OCI-LY3 (cell line): ENCODE measurements at regions not wholly inside any gene's neighbourhood (a gene's known extent, or its start where the extent isn't known, plus 50 kb on each side); places are given as distances from the start of the nearest gene placed in this dataset.

Experiments
- H2AFZ ChIP-seq: fragments of 200-600, 300-600 bp; shearing (Covaris generic); 2 replicates; pipeline ENCODE4 v1.6.0; 2014; ENCODE audit warnings: antibody characterized with exemption, low read depth, low read length
- H3K27ac ChIP-seq: fragments of 200-600, 300-600 bp; sonication (generic); 2 replicates; pipeline ENCODE4 v1.5.1; 2014; ENCODE audit warnings: mild to moderate bottlenecking, low read length, moderate library complexity, mixed read lengths
- H3K27me3 ChIP-seq: fragments of 200-600, 300-600 bp; sonication (generic); 2 replicates; pipeline ENCODE4 v1.6.1; 2014; ENCODE audit warnings: low read depth, low read length, mixed read lengths
- H3K36me3 ChIP-seq: fragments of 200-600, 300-600 bp; sonication (generic); replicated peaks from 2 replicates; pipeline ENCODE3; 2014; ENCODE audit warnings: low read depth, low read length, mixed read lengths
- H3K4me1 ChIP-seq: fragments of 300-600, 200-600 bp; sonication (generic); 2 replicates; pipeline ENCODE4 v1.6.1; 2014; ENCODE audit warnings: low read length, mixed read lengths
- H3K4me2 ChIP-seq: fragments of 200-600, 300-600 bp; sonication (generic); 2 replicates; pipeline ENCODE4 v1.6.1; 2014; ENCODE audit warnings: low read length, mixed read lengths
- H3K4me3 ChIP-seq: fragments of 300-600, 200-600 bp; sonication (generic); 2 replicates; pipeline ENCODE4 v1.5.1; 2014; ENCODE audit warnings: antibody characterized with exemption, mild to moderate bottlenecking, low read length, moderate library complexity
- H3K79me2 ChIP-seq: fragments of 300-600, 200-600 bp; shearing (Covaris generic); 2 replicates; pipeline ENCODE4 v1.6.1; 2014; ENCODE audit warnings: mild to moderate bottlenecking, low read length, mixed read lengths
- H3K9ac ChIP-seq: fragments of 300-600, 200-600 bp; shearing (Covaris generic); 2 replicates; pipeline ENCODE4 v1.6.0; 2014; ENCODE audit warnings: mild to moderate bottlenecking, low read length, moderate library complexity
- H3K9me3 ChIP-seq: fragments of 200-600, 300-600 bp; shearing (Covaris generic); 2 replicates; pipeline ENCODE4 v1.6.1; 2014; ENCODE audit warnings: low read length, mixed read lengths; ENCODE audit not compliant: insufficient read depth
- H4K20me1 ChIP-seq: fragments of 200-600, 300-600 bp; sonication (generic); 2 replicates; pipeline ENCODE4 v1.6.1; 2016; ENCODE audit warnings: low read length, mixed read lengths; ENCODE audit not compliant: insufficient read depth
- EZH2phosphoT487 ChIP-seq: fragments of 200-600 bp; shearing (Covaris generic); IDR thresholded peaks from 2 replicates; pipeline ENCODE4 v1.6.1; 2018; ENCODE audit warnings: antibody characterized with exemption, mixed run types, low read depth
- TF ChIP-seq, protein P1 (sequence below): fragments of 200-600, 300-600 bp; sonication (generic); IDR thresholded peaks from 2 replicates; pipeline ENCODE4 v1.5.1; 2014; ENCODE audit warnings: antibody characterized with exemption, low read length, low read depth

GRCh38 chr11:8775734-8776133 is 93.1 kb downstream of the RPL27A start:
- Histone ChIP-seq H3K79me2 (no peaks in the 10 kb centered on the region), H3K27ac (no peak overlapping the region), H3K4me2 (no peak overlapping the region), H4K20me1 (no peaks in the 10 kb centered on the region), H3K27me3 (no peaks in the 10 kb centered on the region), H3K9ac (no peak overlapping the region), H3K9me3 (no peaks in the 10 kb centered on the region), H3K36me3 (no peaks in the 10 kb centered on the region), H3K4me1 (peaks cover 33% of the 10 kb centered on the region), H3K4me3 (no peak overlapping the region), H2AFZ (no peak overlapping the region)
- no peak for TF ChIP-seq EZH2phosphoT487

GRCh38 chr11:8776209-8776608 is 93.6 kb downstream of the RPL27A start:
- H4K20me1 ChIP-seq, result no peaks in the 10 kb centered on the region
- H3K9me3 ChIP-seq, result no peaks in the 10 kb centered on the region
- no peaks in the 10 kb centered on the region for H3K36me3 ChIP-seq
- no peak overlapping the region for H2AFZ ChIP-seq
- H3K9ac ChIP-seq, result no peak overlapping the region
- H3K79me2 ChIP-seq, result no peaks in the 10 kb centered on the region
- TF ChIP-seq, protein P1, sequence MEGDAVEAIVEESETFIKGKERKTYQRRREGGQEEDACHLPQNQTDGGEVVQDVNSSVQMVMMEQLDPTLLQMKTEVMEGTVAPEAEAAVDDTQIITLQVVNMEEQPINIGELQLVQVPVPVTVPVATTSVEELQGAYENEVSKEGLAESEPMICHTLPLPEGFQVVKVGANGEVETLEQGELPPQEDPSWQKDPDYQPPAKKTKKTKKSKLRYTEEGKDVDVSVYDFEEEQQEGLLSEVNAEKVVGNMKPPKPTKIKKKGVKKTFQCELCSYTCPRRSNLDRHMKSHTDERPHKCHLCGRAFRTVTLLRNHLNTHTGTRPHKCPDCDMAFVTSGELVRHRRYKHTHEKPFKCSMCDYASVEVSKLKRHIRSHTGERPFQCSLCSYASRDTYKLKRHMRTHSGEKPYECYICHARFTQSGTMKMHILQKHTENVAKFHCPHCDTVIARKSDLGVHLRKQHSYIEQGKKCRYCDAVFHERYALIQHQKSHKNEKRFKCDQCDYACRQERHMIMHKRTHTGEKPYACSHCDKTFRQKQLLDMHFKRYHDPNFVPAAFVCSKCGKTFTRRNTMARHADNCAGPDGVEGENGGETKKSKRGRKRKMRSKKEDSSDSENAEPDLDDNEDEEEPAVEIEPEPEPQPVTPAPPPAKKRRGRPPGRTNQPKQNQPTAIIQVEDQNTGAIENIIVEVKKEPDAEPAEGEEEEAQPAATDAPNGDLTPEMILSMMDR, result no peak
- TF ChIP-seq EZH2phosphoT487, result no peak
- H3K27me3 ChIP-seq, result no peaks in the 10 kb centered on the region
- H3K27ac ChIP-seq, result no peak overlapping the region
- H3K4me1 ChIP-seq, result peaks cover 33% of the 10 kb centered on the region
- H3K4me2 ChIP-seq, result no peak overlapping the region
- H3K4me3 ChIP-seq, result no peak overlapping the region

DNA sequence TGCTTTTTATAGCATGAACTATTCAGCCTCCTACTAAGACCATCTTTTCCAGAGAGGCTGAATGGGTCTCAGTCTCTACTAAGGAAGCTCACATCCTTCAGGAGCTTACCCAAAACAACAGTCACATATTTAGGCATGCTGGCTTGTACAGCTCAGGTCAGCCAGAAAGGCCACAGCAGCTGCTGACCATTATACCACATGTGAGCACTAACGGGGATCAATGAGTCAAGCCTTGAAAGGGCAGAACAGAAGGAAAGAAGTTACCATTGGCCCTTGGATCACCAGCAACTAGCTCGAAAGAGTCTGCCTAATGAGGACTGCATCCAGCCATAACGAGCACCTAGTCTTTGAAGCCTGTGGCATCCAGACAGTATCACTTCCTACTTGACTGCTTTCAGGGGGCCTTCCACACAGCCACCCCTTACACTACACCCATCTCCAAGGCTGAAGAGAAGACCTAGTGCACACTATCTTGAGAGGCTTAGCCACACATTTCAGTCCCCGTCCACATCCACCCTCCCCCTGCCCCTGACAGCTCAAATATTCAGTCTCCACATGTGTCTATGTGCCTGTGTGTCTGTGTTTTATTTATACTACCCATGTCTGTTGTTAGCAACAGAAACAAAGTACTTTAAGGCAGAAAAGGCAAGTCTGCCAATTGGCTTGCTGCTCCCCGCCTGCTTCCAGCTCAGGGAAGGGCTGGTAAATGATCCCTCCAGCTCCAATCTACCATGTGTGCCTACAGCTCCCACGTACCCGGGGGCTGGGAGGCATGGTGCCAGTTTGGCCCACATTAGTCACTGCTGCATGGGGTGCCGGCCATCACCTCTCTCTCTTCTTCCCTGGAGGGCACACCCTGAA is 95.5 kb downstream of the RPL27A start:
- Histone ChIP-seq H3K4me2 (peak overlapping the region; percentile 56), H3K36me3 (no peaks in the 10 kb centered on the region), H2AFZ (no peak overlapping the region), H3K9ac (no peak overlapping the region), H4K20me1 (no peaks in the 10 kb centered on the region), H3K27me3 (no peaks in the 10 kb centered on the region), H3K9me3 (no peaks in the 10 kb centered on the region), H3K27ac (no peak overlapping the region), H3K79me2 (no peaks in the 10 kb centered on the region), H3K4me1 (peaks cover 33% of the 10 kb centered on the region), H3K4me3 (0 out of 2 replicates have a peak overlapping the region, but pooled peaks have one; percentile 1)
- no peak for TF ChIP-seq EZH2phosphoT487
- TF ChIP-seq, protein P1, result no peak

GRCh38 chr11:8779107-8779506 is 96.5 kb downstream of the RPL27A start:
- Histone ChIP-seq H2AFZ (no peak overlapping the region), H3K4me2 (peak overlapping the region; percentile 56; the same call in 1 of the 2 replicates), H3K36me3 (no peaks in the 10 kb centered on the region), H3K4me3 (no peak overlapping the region), H3K27me3 (no peaks in the 10 kb centered on the region), H3K9ac (no peak overlapping the region), H3K79me2 (no peaks in the 10 kb centered on the region), H3K9me3 (no peaks in the 10 kb centered on the region), H3K4me1 (peaks cover 27% of the 10 kb centered on the region), H3K27ac (no peak overlapping the region), H4K20me1 (no peaks in the 10 kb centered on the region)
- TF ChIP-seq EZH2phosphoT487, result no peak
- TF ChIP-seq, protein P1, result no peak
